Gastroesophageal sphincter (tissue), 3 donors: ENCODE measurements at regions not wholly inside any gene's neighbourhood (a gene's known extent, or its start where the extent isn't known, plus 50 kb on each side); places are given as distances from the start of the nearest gene placed in this dataset.

Experiments
- CTCF ChIP-seq, 4 experiments: fragments of 200-600 bp in 2 of 4; fragments of 450-650 bp in 2 of 4; sonication (generic) in 1 of 4; IDR thresholded peaks; one replicate each; pipeline ENCODE4 v1.5.1; 2017 to 2019; ENCODE audit warnings: antibody characterized with exemption in 4 of 4, mild to moderate bottlenecking in 2 of 4, moderate library complexity in 2 of 4
- EP300 ChIP-seq: sonication (generic); formaldehyde crosslinking; IDR thresholded peaks from one replicate; pipeline ENCODE4 v1.6.1; 2017; ENCODE audit warnings: antibody characterized with exemption, mild to moderate bottlenecking
- POLR2A ChIP-seq, 2 donors: fragments of 450-650 bp; IDR thresholded peaks; one replicate each; pipeline ENCODE4 v1.6.1; 2017; ENCODE audit warnings: antibody characterized with exemption in 2 of 2, mild to moderate bottlenecking in 2 of 2, moderate library complexity in 1 of 2
- POLR2AphosphoS5 ChIP-seq: sonication (generic); formaldehyde crosslinking; IDR thresholded peaks from one replicate; pipeline ENCODE4 v1.6.1; 2017; ENCODE audit warnings: antibody characterized with exemption

- TF ChIP-seq POLR2A (IDR thresholded peaks at IDR 0.05), result no peak
- no peak for TF ChIP-seq CTCF (IDR thresholded peaks at IDR 0.05)
- no peak for TF ChIP-seq EP300
- TF ChIP-seq POLR2AphosphoS5, result no peak
Measured at GRCh38 chr9:69975681-69976080, 68.0 kb upstream of the MAMDC2 start.
